HG02763 (cell line): ENCODE measurements at regions not wholly inside any gene's neighbourhood (a gene's known extent, or its start where the extent isn't known, plus 50 kb on each side); places are given as distances from the start of the nearest gene placed in this dataset.
"Not testable (repeated sequence)": the region's sequence is repeated elsewhere in the genome, so short reads cannot be mapped to it uniquely, and the experiment has no call there.

Source experiments
- ATAC-seq: cut with Tn5 transposase; IDR thresholded peaks from one replicate; pipeline ENCODE4 v1.9.1; 2021; ENCODE audit warnings: mild to moderate bottlenecking, moderate library complexity; ENCODE audit not compliant: unreplicated experiment

DNA sequence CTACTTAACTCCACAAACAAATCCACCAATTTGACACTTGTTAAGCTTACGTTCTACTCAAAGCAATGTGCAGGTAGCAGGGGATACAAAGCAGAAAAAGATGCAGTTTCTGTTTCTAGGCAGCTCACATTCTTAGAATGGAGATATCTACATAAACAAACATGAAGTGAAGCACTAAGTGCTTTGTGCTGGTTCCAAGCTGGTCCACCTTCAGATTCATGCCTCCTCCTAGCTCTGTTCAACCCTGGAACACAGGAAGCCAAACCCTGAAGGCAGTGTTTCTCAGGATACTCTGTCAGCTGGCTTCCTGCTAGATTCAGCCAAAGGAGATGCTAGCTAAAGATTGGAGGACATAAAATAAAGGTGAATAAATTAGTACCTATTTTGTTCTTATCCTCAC lies 55.3 kb upstream of the NOL4 start:
- ATAC-seq = no peak

DNA sequence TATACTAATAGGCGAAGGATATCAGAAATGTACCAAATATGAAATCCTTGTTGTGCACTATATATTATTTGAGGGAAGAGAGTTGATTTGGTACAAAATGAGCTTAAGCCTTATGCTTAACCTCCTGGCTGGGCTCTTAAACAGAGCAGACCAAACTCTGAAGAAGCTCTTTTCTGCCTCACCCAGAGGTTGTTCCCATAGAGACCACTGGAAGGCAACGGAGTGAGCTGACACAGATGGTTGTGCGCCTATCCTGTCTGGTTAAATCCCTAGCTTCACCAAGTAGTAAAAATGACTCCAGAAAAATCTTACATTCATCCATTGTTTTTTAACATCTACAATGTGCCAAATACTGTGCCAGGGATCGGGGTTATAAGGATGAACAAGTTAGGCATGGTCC lies 55.9 kb upstream of the NOL4 start:
- ATAC-seq = no peak

DNA sequence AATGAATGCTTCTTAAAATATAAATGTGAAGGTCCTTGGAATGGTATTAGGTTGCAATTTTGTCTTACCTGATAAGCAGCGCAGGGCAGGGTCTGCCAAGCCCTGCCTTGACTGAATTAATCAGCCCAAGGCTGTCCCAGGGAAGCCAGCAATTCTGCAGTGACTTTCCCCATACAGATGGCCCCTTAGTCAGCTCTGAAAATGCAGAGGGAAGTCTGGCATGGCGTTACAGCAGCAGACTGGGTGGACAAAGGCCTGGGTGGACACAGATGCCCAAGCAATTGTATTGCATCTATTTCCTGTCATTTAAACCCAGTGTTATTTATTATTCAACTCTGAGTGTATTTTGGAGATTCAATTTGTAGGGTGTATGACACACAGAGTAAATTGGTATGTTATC lies 56.6 kb upstream of the NOL4 start:
- ATAC-seq = no peak

DNA sequence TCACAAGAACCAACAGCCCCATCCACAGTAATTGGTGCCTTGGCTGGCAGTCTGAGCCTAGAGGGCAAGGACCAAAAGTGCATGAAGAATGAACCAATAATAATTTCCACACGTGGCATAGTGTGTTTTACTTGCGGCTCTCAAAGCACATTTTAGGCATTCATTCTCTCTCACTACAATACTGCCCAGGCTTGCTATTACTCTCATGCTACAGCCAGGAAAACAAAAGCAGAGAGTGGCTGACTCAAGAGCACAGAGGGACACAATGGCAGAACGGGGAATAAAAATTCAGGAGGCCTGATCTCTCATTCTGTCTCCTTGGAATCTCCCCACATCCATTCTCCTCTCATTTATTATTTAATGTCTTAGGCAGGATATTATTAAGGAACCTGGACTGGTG lies 57.0 kb upstream of the NOL4 start:
- ATAC-seq = no peak

DNA sequence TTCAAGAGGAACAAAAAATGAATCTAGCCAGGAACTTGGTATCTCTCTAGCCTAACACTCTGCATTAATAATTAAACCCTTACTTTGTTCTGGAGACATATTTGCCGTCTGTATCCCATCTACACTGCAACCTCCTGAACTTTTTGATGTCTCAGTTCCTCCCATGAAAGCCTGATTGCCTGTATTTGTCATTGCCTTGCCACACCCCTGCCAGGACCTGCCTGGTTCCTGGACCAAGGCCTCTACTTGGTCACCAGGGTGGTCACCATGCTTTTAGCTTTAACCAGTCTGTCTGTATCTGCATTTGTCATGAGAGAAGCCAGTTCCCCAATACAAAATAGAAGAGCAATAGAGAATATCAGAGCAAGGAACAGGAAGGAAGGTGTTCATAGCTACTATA lies 58.8 kb upstream of the NOL4 start:
- no peak for ATAC-seq

DNA sequence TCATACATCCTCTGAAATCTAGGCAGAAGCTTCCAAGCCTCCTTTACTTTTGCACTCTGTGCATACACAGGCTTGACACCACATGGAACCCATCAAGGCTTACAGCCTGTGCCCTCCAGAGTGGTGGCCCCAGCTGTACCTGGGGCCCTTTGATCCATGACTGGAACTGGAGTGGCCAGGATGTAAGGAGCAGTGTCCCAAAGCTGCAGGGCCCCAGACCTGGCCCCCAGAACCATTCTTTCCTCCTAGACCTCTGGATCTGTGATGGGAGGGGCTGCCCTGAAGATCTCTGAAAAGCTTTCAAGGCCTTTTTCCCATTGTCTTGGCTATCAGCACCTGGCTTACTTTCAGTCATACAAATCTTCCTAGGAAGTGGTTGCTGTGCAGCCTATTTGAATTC lies 63.1 kb upstream of the NOL4 start:
- no peak for ATAC-seq

DNA sequence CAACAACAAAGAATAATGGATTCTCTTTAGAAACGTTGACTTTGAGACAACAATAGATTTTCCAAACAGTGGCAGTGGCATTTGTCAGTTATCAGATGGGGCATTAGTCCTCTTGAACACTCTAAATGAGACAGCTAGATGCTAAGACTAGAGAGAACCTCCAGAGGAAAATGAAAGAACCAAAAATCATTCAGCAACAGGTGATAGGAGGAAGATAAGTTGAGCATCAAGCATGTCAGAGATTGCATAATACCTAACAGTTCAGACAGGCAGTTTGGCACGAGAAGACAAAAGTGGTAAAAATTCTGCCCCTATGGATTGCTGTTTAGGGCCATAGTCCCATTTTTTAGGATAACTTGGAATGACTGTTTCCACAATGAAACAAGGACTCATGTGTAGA lies 67.9 kb upstream of the NOL4 start:
- no peak for ATAC-seq

DNA sequence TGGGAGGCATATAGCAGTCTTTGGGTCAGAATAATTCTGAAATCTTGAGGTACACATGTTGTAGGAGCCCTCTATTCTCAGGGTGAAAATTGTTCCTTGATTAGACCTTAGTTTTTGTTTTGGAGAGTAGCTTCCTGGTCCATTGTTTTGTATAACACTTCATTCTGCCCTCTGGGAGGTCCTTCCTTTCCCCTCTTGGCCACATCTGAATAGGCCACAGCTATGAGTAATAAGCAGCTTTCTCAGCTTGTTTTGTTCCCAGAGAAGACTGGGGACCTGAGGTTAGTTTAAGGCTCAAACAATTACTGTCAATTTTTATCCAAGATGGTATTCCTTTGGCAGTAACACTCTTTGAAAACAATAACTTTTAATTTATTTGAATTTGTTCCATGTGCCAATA lies 72.6 kb upstream of the NOL4 start:
- no peak for ATAC-seq

DNA sequence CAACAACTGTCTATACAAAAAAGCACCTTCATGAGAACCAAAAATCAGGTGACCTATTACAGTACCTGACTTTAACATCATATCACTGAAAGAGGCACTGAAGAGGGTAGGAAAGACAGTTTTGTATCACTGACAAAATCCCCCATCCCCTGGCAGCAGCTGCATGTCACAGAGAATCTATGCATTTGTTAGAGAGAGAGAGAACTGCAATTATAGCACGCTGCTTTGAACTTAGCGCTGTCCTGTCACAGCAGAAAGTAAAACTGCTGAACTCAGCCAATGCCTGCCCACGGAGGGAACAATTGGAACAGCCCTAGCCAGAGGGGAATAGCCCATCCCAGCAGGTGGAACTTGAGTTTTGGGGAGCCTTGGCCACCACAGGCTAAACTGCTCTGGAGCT lies 75.1 kb upstream of the NOL4 start:
- no peak for ATAC-seq

DNA sequence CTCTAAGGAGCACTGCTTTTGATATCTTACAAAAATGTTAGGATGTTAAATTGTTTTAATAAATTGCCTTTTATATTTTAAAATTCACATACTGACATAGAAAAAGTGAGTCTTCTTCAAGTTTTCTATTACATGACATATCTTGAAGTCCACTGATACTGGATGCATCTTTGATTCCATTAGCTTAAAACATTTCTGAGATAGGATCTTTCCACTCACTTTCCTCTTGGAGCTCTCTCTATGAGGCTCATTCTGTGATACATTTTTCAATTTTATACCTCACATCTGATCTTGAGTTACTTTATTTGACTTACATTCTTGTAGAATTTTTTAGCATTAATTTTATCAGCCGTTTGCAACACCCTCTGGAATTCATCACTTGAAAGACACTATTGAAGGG lies 86.8 kb upstream of the NOL4 start:
- ATAC-seq = no peak

DNA sequence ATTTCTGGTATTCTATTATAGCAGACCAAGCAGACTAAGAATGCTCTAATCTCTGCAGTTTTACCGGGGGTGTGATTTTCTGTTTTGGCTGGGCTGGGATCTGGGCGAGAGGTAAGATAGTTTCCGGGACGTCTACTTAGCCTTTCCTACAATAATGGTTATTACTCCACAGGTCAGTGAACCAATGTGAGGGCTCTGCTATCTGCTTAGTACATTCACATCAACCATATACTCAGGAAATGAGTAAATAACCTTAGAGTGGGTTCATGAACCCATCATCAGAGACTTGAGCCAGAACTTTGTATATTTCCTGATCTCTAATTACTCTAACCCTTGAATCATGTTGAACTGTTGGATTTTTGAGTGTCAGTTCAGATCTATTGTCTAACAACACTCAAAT lies 90.1 kb upstream of the NOL4 start:
- no peak for ATAC-seq

DNA sequence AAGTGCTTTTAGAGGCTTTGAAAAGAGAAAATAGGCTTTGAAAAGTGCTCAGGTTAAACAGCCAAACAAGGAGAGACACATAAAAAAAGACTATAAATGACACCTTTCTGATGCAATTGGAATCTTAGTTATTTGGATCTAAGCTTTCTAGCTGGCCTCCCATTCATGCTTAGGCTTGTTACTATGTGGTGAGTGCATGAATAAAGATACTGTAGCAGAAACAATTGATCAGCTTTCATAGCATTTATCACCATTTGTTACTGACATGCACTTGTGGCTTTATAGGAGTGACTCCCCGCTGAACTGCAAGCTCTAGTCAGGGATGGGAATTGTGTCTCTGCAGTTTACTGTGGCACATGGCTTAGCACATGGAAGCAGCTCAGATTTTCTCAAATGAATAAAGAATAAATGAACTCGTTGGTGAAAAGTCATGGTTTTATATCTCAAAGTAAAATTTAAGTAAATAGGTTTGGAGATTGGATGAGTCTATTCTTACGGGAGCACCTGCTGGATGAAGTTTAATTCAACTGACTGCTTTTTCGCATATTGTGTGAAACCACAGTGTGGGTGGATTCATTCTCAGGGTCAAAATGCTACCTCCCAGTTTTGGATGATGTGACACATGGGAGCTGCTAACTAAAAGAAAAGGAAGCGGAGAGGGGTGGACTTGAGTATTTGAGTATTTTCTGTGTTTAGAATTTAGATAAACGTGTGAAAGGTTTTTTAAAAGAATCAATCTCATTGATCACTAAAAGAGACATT lies 91.1 kb upstream of the NOL4 start:
- ATAC-seq = no peak

DNA sequence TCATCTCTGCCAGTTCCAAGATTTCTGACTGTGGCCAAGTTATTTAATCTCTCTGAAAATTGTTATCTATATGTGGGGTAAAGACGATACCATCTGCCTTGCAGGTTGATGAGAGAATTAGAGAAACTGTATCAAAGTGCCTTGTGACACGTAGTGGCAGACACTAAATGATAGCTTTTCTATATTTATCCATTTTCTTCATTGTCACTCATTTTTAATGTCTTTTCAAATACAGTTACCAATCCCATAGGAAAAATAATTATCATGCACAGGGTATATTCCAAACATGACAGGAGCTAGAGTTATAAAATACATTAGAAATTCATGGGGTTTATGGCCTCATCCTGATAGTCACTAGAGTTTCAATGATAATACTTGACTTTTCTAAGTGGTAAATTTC lies 95.6 kb upstream of the NOL4 start:
- ATAC-seq = no peak

DNA sequence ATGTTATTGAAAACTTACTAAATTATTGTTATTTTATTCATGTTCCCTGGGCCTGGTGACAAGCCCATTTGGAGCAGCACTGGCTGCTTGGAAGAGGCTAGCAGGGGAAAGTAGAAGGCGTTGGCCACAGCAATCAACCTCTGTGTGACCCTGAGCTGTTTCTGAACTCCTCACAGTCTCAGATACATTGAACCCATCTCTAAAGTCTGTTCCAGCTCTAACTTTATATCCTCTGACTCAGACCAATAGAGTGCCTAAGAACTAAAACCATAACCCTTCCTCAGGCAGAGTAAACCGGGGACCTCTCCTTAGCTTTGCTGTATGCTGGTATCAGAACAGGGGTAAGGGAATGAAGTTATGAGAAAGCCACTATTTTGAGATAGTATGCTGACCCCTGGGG lies 96.4 kb upstream of the NOL4 start:
- ATAC-seq = peak; percentile 86

DNA sequence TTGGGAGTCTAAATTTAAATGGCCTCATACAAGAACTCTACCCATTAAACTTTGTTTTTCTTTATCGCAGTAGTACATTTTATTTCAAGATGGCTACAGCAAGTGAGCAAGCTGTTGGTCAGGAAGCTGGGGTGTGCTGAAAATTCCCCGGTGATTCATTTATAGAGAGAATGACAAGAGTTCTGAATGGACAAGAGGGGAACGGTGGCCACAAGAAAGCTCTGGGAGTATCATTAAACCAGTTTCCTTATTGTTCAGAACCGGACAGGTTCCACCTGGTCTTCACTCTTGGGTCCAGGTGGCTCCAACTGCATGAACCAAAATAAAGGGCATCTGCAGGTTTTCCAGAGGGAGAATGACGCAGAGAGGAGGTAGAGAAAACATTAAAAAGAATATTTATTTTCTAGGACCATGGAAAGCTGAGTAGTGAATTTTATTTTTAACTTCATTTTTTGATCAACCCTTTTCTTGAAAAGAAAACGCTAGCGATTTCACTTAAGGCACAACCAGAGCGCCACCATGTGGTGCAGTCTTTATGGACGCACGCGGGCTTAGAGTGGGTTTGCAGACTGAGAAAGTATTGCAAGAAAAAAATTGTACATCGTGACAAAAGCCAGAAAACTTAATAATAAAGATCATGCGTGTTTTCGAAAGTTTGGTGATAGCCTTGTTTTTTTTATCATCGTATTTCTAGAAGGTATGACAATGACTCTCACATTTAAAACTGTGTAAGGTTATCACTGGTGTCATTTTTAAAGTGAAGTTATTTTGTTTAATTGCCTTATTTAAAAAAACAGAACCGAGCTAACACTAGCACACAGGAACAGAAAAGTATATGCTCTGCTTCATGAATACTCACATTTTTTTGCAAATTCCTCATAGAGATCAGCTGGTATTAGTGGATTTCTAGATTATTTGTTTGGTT lies 97.9 kb upstream of the NOL4 start:
- peak; percentile 54 for ATAC-seq

DNA sequence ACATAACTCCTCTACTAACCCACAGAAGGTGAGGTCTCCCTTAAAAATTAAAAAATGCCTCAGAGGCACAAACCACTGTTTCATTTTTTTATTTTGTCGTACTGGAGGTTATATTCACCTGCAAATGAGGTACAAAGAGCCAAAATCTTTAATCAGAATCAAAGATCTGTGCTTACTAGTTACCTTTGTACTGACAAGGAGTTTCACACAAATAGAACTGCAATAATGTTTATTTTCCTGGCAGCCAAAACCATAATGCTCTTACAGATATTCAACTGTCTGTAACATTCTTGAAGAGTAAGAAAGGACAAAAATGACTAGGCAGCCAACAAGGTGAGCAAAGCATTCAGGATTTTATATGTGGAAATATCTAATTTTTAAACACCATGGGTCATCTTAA lies 105.1 kb upstream of the NOL4 start:
- ATAC-seq = no peak

DNA sequence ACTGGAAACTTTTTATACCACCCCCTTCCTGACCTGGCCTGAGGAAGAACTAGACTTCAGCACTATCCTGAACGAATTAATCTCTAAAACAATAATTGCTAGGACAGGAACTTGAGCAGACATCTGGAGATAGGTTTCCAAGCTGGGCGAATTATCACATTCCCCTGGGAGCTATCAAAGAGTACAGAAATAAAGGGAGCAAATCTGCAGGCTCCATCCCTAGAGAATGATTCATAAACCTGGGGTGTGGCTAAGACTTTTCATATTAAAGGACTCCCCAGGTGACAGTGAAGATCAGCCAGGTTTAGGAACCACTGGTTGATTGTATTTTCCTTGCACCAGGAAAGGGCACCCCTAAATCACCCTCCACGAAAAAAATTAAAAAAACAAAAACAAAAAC lies 105.6 kb upstream of the NOL4 start:
- ATAC-seq = no peak

DNA sequence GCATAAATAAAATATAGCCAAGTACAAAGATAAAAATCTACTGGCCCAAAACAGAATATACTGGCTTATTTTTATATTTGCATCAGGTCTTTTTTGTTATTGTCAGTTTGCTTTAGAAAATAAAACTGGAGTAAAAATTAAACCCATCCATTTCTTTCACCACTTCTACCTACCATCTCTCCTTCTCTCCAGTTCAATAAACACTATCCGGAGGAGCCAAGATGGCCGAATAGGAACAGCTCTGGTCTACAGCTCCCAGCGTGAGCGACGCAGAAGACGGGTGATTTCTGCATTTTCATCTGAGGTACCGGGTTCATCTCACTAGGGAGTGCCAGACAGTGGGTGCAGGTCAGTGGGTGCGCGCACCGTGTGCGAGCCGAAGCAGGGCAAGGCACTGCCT lies 106.2 kb upstream of the NOL4 start:
- not testable (repeated sequence) for ATAC-seq

DNA sequence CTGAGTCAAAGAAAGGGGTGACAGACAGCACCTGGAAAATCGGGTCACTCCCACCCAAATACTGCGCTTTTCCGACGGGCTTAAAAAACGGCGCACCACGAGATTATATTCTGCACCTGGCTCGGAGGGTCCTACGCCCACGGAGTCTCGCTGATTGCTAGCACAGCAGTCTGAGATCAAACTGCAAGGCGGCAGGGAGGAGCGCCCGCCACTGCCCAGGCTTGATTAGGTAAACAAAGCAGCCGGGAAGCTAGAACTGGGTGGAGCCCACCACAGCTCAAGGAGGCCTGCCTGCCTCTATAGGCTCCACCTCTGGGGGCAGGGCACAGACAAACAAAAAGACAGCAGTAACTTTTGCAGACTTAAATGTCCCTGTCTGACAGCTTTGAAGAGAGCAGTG lies 106.6 kb upstream of the NOL4 start:
- not testable (repeated sequence) for ATAC-seq

DNA sequence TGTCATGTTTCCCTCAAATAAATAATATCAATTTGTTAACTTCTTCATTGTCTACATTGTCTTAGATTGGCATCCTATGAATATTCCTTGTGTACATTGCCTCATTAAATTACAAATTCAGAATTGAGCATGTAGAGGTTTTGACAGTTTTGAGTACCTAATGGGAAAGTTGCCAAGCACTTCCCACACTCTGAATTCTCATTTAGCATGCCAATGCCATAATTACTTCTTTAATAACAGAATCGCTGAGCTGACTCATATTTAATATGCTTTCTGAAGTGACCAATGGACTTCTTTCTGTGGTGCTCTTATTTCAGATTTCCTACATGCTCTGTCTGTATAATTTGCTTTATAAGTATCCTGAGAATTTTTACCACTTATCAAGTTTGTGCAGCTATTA lies 114.4 kb upstream of the NOL4 start:
- no peak for ATAC-seq

DNA sequence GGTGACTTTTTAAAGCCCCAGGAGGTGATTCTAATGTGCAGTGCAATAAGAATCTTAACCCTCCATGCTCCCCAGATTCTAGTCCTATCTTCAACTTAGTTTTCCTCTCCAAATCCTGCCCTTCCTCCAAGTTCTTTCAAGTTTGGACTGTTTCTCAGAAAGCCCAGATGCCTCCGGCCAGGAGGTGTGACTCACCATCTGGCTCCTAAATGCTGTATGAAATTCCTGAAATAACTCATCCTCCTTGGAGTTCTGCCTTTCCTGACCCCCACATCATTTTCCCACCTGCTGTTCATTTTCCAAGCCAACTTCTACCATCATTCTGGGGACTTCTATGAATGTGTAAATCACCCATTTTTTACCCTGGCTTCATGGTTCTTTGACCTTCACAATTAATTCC lies 118.2 kb upstream of the NOL4 start:
- ATAC-seq = no peak

DNA sequence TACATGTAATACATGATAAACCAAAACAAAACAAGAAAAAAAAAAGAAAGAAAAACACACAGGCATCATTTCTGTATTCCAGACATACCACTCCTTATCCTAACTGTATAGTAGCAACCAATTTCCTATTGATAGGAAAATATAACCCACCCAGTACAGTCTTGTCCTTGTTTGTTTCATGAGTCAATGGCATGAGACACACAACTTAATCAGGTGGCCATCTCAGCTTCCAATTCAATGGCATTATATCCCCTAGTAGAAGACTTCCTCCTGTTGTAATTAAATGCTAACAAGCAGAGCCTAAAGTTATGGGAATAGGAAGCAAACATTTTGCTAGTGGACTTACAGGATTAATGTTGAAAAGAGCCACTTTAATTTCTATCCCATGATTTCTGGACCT lies 121.0 kb upstream of the NOL4 start:
- no peak for ATAC-seq
